Central memory CD8-positive, alpha-beta T cell (primary cell): ENCODE measurements at regions not wholly inside any gene's neighbourhood (a gene's known extent, or its start where the extent isn't known, plus 50 kb on each side); places are given as distances from the start of the nearest gene placed in this dataset.
"Not testable (repeated sequence)": the region's sequence is repeated elsewhere in the genome, so short reads cannot be mapped to it uniquely, and the experiment has no call there.

Experiments used
- ATAC-seq: fragments of 150-1000 bp; cut with Tn5 transposase; replicated peaks from 2 replicates; pipeline ENCODE4 v1.10.0; 2022; ENCODE audit warnings: mild to moderate bottlenecking, moderate FRiP score, moderate number of reproducible peaks; ENCODE audit not compliant: poor library complexity, severe bottlenecking; ENCODE audit errors: extremely low read depth
- DNase-seq, 2 donors: peaks; one replicate each; pipeline ENCODE4 v3.0.0; 2021; ENCODE audit warnings: low spot score in 2 of 2
- H3K27ac Mint-ChIP-seq: one replicate; pipeline ENCODE4 v1.8.0; 2022; ENCODE audit warnings: low read depth, mild to moderate bottlenecking, moderate library complexity, mixed read lengths
- H3K27me3 Mint-ChIP-seq: one replicate; pipeline ENCODE4 v1.8.0; 2022; ENCODE audit warnings: mixed read lengths
- H3K36me3 Mint-ChIP-seq: one replicate; pipeline ENCODE4 v1.8.0; 2022; ENCODE audit warnings: mild to moderate bottlenecking, moderate library complexity, mixed read lengths; ENCODE audit not compliant: insufficient read depth
- H3K4me1 Mint-ChIP-seq: one replicate; pipeline ENCODE4 v1.8.0; 2022; ENCODE audit warnings: mixed read lengths
- H3K4me3 Mint-ChIP-seq: one replicate; pipeline ENCODE4 v1.8.0; 2022; ENCODE audit warnings: mild to moderate bottlenecking, moderate library complexity, mixed read lengths
- H3K9me3 Mint-ChIP-seq: one replicate; pipeline ENCODE4 v1.8.0; 2022; ENCODE audit warnings: mixed read lengths

DNA sequence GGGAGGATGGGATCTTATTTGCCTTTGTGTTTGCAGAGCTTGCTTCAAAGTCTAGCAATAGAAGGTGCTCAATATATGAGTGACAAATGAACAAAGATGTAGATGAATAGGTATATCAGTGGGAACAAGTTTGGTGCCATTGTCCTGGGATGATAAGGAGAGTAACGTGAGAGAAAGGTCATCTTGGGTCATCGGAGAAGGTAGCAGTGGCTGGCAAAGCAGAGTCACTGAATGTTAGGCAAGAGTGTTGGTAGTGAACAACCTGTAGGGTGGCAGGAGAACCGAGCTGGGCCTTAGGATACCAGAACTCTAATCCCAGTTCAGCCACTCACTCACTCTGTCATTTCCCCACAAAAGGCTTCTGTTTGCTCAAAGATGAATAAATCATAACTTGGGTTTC, 87.2 kb downstream of the CCDC71L start:
- H3K27ac Mint-ChIP-seq = no peak overlapping the region
- H3K9me3 Mint-ChIP-seq = no peaks in the 10 kb centered on the region
- H3K36me3 Mint-ChIP-seq = no peaks in the 10 kb centered on the region
- peaks cover 28% of the 10 kb centered on the region for H3K27me3 Mint-ChIP-seq
- no peak overlapping the region for H3K4me3 Mint-ChIP-seq
- ATAC-seq (no peak), DNase-seq (no peak)
- H3K4me1 Mint-ChIP-seq = no peaks in the 10 kb centered on the region

GRCh38 chr7:106573125-106573663, 87.8 kb downstream of the CCDC71L start:
- no peaks in the 10 kb centered on the region for H3K36me3 Mint-ChIP-seq
- H3K9me3 Mint-ChIP-seq = no peaks in the 10 kb centered on the region
- H3K4me3 Mint-ChIP-seq = no peak overlapping the region
- H3K4me1 Mint-ChIP-seq = no peaks in the 10 kb centered on the region
- ATAC-seq = no peak
- no peak for DNase-seq
- H3K27ac Mint-ChIP-seq = no peak overlapping the region
- peaks cover 28% of the 10 kb centered on the region for H3K27me3 Mint-ChIP-seq

DNA sequence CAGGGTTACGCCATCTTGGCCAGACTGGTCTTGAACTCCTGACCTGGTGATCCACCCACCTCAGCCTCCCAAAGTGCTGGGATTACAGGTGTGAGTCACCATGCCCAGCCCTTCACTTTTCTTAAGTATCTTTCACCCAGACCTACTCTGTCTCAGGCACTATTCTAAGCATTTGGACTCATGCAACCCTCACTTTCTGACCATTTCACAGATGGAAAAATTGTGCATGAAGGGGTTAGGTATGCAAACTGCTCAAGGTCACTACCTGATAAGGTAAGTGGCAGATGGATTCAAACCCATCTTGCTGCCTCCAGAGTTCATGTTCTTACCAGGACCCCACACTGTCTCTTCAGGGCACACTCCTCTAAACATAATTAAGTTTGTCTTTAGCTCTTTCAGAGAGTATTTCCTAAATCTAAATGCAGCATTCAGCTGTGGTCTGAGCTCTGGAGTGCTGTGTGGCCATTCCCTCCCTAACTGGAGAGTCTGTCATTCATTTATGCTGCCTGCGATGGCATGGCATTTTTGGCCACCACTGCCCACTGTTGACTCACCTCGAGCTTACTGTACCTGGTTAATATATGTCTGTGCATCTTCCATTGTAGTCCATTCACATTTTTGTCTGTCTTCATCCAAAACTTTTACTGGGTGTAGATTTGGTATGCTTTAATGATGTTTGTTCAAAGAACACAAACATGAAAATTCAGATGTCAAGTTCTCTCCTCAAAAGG, 88.4 kb downstream of the CCDC71L start:
- Mint-ChIP-seq H3K27ac (no peak overlapping the region), H3K36me3 (no peaks in the 10 kb centered on the region), H3K4me3 (no peak overlapping the region), H3K27me3 (peaks cover 32% of the 10 kb centered on the region), H3K9me3 (no peaks in the 10 kb centered on the region), H3K4me1 (no peaks in the 10 kb centered on the region)
- DNase-seq (no peak), ATAC-seq (no peak)

- Mint-ChIP-seq H3K27me3 (peaks cover 38% of the 10 kb centered on the region), H3K4me3 (no peak overlapping the region), H3K9me3 (no peaks in the 10 kb centered on the region), H3K36me3 (no peaks in the 10 kb centered on the region), H3K27ac (no peak overlapping the region), H3K4me1 (no peaks in the 10 kb centered on the region)
- ATAC-seq (no peak), DNase-seq (no peak)
Observed at GRCh38 chr7:106571563-106571962, 89.4 kb downstream of the CCDC71L start.

GRCh38 chr7:106570948-106571418, 90.0 kb downstream of the CCDC71L start:
- ATAC-seq (no peak), DNase-seq (no peak)
- Mint-ChIP-seq H3K9me3 (no peaks in the 10 kb centered on the region), H3K4me1 (no peaks in the 10 kb centered on the region), H3K27me3 (peaks cover 38% of the 10 kb centered on the region), H3K36me3 (no peaks in the 10 kb centered on the region), H3K4me3 (no peak overlapping the region), H3K27ac (no peak overlapping the region)

- DNase-seq (no peak), ATAC-seq (no peak)
- Mint-ChIP-seq H3K4me3 (no peak overlapping the region), H3K36me3 (no peaks in the 10 kb centered on the region), H3K4me1 (no peaks in the 10 kb centered on the region), H3K27me3 (peaks cover 38% of the 10 kb centered on the region), H3K9me3 (no peaks in the 10 kb centered on the region), H3K27ac (no peak overlapping the region)
Observed at GRCh38 chr7:106570146-106570545, 90.8 kb downstream of the CCDC71L start.

DNA sequence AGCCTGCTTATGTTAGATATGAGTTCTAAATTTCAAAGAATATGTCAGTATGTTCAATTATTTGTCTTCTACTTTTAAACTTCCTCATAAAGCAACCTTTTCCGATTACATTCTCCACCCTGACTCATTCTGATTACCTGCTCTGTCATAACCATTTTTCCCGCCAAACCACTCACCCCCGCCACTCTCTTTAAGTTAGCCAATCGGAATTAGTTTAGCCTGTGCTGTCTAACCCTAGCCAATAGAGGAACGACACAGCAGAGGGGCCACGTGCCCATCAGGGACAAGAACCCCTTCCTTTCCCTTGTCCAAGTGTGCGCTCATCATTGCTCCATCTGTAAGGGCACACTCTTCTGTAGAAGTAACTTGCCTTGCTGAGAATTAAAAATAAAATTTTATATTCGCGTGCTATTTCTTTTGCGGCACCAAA, 91.4 kb downstream of the CCDC71L start:
- peaks cover 38% of the 10 kb centered on the region for H3K27me3 Mint-ChIP-seq
- H3K36me3 Mint-ChIP-seq = no peaks in the 10 kb centered on the region
- ATAC-seq (no peak), DNase-seq (no peak)
- no peak overlapping the region for H3K4me3 Mint-ChIP-seq
- no peaks in the 10 kb centered on the region for H3K4me1 Mint-ChIP-seq
- no peaks in the 10 kb centered on the region for H3K9me3 Mint-ChIP-seq
- H3K27ac Mint-ChIP-seq = no peak overlapping the region

- H3K36me3 Mint-ChIP-seq = no peaks in the 10 kb centered on the region
- no peaks in the 10 kb centered on the region for H3K9me3 Mint-ChIP-seq
- peaks cover 38% of the 10 kb centered on the region for H3K27me3 Mint-ChIP-seq
- H3K4me1 Mint-ChIP-seq = no peaks in the 10 kb centered on the region
- no peak overlapping the region for H3K4me3 Mint-ChIP-seq
- DNase-seq = no peak
- H3K27ac Mint-ChIP-seq = no peak overlapping the region
- no peak for ATAC-seq
Observed at GRCh38 chr7:106568680-106569499, 92.1 kb downstream of the CCDC71L start.

DNA sequence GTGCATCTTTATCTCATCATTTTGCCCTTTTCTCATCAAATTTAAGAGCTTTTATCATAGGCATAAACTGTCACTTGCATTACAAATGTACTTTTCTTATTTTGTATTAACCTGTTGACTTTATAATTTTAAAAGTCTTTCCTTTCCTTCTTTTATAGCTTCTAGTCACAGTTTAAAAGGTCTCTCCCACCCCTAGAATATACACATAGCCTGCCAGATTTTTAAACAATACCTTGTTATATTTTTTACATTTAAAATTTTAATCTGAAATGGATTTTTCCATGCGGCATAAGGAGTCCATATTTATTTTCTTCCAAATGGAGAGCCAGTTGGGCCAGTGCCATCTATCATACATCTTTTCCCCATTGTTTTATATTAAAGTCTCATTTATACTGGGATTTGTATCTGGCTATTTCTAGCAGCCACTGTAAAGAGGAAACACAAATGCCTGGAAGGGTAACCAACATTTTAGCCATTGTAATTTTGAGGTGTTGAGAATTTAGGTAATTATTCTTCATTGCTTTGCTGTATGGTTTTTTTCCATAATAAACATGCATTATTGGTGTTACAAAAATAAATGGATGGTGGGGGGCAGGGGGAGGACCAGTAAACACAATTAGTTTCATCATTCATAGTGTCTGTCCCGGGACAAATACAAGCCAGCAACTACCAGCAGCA, 92.8 kb downstream of the CCDC71L start:
- DNase-seq (no peak), ATAC-seq (no peak)
- no peak overlapping the region for H3K27ac Mint-ChIP-seq
- H3K9me3 Mint-ChIP-seq = no peaks in the 10 kb centered on the region
- no peak overlapping the region for H3K4me3 Mint-ChIP-seq
- H3K4me1 Mint-ChIP-seq = no peaks in the 10 kb centered on the region
- no peaks in the 10 kb centered on the region for H3K36me3 Mint-ChIP-seq
- H3K27me3 Mint-ChIP-seq = peaks cover 35% of the 10 kb centered on the region

DNA sequence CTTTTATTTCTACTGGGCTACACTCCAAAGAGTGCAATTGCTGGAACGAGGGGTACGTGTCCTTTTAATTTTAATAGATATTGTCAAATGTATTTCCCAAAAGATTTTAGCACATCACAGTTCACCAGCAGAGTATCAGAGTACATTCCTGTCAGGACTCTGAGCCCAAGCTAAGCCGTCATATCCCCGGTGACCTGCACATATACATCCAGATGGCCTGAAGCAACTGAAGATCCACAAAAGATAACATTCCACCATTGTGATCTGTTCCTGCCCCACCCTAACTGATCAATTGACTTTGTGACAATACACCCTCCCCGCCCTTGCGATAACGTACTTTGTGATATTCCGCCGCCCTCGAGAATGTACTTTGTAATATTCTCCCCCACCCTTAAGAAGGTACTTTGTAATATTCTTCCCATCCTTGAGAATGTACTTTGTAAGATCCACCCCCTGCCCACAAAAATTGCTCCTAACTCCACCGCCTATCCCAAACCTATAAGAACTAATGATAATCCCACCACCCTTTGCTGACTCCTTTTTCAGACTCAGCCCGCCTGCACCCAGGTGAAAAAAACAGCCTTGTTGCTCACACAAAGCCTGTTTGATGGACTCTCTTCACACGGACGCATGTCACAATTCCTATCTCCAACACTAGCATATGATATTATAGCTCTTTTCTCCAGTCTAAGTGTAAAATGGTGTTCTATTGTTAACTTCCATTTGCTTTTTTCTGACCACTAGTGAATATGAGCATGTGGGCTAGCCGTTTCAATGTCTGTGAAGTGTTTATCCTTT, 93.6 kb downstream of the CCDC71L start:
- not testable (repeated sequence) for H3K4me3 Mint-ChIP-seq, H3K9me3 Mint-ChIP-seq, H3K36me3 Mint-ChIP-seq, H3K4me1 Mint-ChIP-seq, DNase-seq, H3K27ac Mint-ChIP-seq, ATAC-seq
- H3K27me3 Mint-ChIP-seq = peaks cover 27% of the 10 kb centered on the region

DNA sequence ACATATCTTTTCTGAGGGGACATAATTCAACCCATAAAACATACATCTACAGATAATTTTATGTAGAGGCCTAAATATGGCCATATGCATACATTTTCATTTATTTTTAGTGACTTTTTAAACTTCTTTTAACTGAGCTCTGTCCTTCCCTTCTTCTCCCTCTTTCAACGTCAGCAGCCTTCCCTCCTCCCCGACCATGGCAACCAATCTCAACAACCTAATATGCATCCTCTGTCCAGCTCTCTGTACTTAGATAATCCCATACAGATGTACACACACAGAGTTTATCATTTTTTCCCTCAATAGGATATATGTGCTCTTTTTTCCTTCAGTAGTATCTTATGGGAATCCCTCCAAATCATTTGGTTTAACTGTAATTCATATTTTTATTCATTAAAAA, 94.3 kb downstream of the CCDC71L start:
- Mint-ChIP-seq H3K27me3 (peaks cover 20% of the 10 kb centered on the region), H3K36me3 (no peaks in the 10 kb centered on the region), H3K9me3 (no peaks in the 10 kb centered on the region), H3K27ac (no peak overlapping the region), H3K4me1 (no peaks in the 10 kb centered on the region), H3K4me3 (no peak overlapping the region)
- DNase-seq (no peak), ATAC-seq (no peak)

DNA sequence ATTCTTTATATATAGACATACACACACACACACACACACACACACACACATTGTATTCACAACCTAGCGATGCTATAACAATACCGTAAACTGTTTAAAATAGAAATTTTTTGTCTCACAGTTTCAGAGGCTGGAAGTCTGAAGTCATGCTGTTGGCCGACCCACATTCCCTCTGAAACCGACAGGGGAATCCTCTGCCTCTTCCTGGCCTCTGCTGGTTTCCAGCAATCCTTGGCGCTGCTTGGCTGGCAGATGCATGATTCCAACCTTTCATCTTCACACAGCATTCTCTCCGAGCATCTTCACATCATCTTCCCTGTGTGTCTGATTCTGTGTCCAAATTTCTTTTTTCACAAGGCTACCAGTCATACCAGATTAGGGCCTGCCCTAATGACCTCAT, 94.8 kb downstream of the CCDC71L start:
- no peaks in the 10 kb centered on the region for H3K9me3 Mint-ChIP-seq
- no peaks in the 10 kb centered on the region for H3K4me1 Mint-ChIP-seq
- peaks cover 20% of the 10 kb centered on the region for H3K27me3 Mint-ChIP-seq
- no peak overlapping the region for H3K4me3 Mint-ChIP-seq
- ATAC-seq = no peak
- no peak for DNase-seq
- no peaks in the 10 kb centered on the region for H3K36me3 Mint-ChIP-seq
- no peak overlapping the region for H3K27ac Mint-ChIP-seq
